HEK293 (cell line): ENCODE measurements at regions not wholly inside any gene's neighbourhood (a gene's known extent, or its start where the extent isn't known, plus 50 kb on each side); places are given as distances from the start of the nearest gene placed in this dataset.

ENCODE experiments used
- CTCF ChIA-PET: fragments of 350-600 bp; formaldehyde crosslinking; extraction: SDS; loops from one replicate; lab custom pipeline; 2021; ENCODE audit warnings: antibody characterized with exemption; lab: Yijun Ruan, JAX
- POLR2A ChIA-PET: fragments of 300-600 bp; formaldehyde crosslinking; extraction: SDS; loops from one replicate; lab custom pipeline; 2020; ENCODE audit warnings: antibody characterized with exemption, inconsistent platforms; lab: Yijun Ruan, JAX
- H3K27ac ChIP-seq: fragments of 200-500 bp; sonication (Bioruptor generic); 2 replicates; pipeline ENCODE4 v1.5.1; 2014; ENCODE audit warnings: low read depth, low read length, control low read depth, inconsistent platforms; ENCODE audit errors: extremely low read depth
- H3K36me3 ChIP-seq, 2 experiments: fragments of 200-500 bp in 1 of 2; sonication (Bioruptor generic) in 1 of 2; 1 replicate in 1 of 2; 2 replicates in 1 of 2; pipeline ENCODE4 v1.5.1; 2014 to 2017; ENCODE audit warnings: inconsistent platforms in 2 of 2, low read length in 2 of 2; ENCODE audit not compliant: control insufficient read depth in 2 of 2, insufficient read depth in 1 of 2
- H3K4me1 ChIP-seq: fragments of 200-500 bp; sonication (Bioruptor generic); 2 replicates; pipeline ENCODE4 v1.5.1; 2014; ENCODE audit warnings: mild to moderate bottlenecking, low read length, inconsistent platforms; ENCODE audit not compliant: control insufficient read depth, insufficient read depth
- H3K4me3 ChIP-seq: 2 replicates; pipeline ENCODE4 v1.5.1; 2011; ENCODE audit warnings: low read depth, mild to moderate bottlenecking, control low read depth, low read length, moderate library complexity
- H3K9me3 ChIP-seq: fragments of 200-500 bp; sonication (Bioruptor generic); 2 replicates; pipeline ENCODE4 v1.5.1; 2014; ENCODE audit warnings: low read depth, low read length, inconsistent platforms; ENCODE audit not compliant: control insufficient read depth, insufficient read depth
- BCL6B ChIP-seq: fragments of 450-650 bp; formaldehyde crosslinking; IDR thresholded peaks from 2 replicates; pipeline ENCODE4 v1.5.1; 2017; ENCODE audit warnings: missing biosample characterization, missing genetic modification characterization
- GLIS2 ChIP-seq: fragments of 450-650 bp; formaldehyde crosslinking; IDR thresholded peaks from 2 replicates; pipeline ENCODE4 v1.5.1; 2016; ENCODE audit warnings: missing biosample characterization, missing genetic modification characterization
- PRDM2 ChIP-seq: fragments of 450-650 bp; formaldehyde crosslinking; IDR thresholded peaks from 2 replicates; pipeline ENCODE4 v1.5.1; 2016; ENCODE audit warnings: missing biosample characterization, missing genetic modification characterization, borderline replicate concordance
- PRDM4 ChIP-seq: fragments of 450-650 bp; formaldehyde crosslinking; IDR thresholded peaks from 2 replicates; pipeline ENCODE4 v1.5.1; 2017; ENCODE audit warnings: missing biosample characterization, missing genetic modification characterization
- SCRT1 ChIP-seq: fragments of 450-650 bp; formaldehyde crosslinking; IDR thresholded peaks from 2 replicates; pipeline ENCODE4 v1.5.1; 2016; ENCODE audit warnings: missing biosample characterization, missing genetic modification characterization, borderline replicate concordance
- SP7 ChIP-seq: fragments of 450-650 bp; formaldehyde crosslinking; IDR thresholded peaks from 2 replicates; pipeline ENCODE4 v1.5.1; 2016; ENCODE audit warnings: missing biosample characterization, missing genetic modification characterization
- ZBTB44 ChIP-seq: fragments of 450-650 bp; IDR thresholded peaks from 2 replicates; pipeline ENCODE4 v1.5.1; 2018; ENCODE audit warnings: missing biosample characterization, mild to moderate bottlenecking, missing genetic modification characterization
- ZNF138 ChIP-seq: fragments of 450-650 bp; formaldehyde crosslinking; IDR thresholded peaks from 2 replicates; pipeline ENCODE4 v1.5.1; 2016; ENCODE audit warnings: missing biosample characterization, missing genetic modification characterization, borderline replicate concordance
- ZNF140 ChIP-seq: fragments of 450-650 bp; formaldehyde crosslinking; IDR thresholded peaks from 2 replicates; pipeline ENCODE4 v1.5.1; 2016; ENCODE audit warnings: missing biosample characterization, missing genetic modification characterization
- ZNF148 ChIP-seq: fragments of 450-650 bp; formaldehyde crosslinking; IDR thresholded peaks from 2 replicates; pipeline ENCODE4 v1.5.0; 2017; ENCODE audit warnings: missing biosample characterization, missing genetic modification characterization, borderline replicate concordance
- ZNF169 ChIP-seq: fragments of 450-650 bp; formaldehyde crosslinking; IDR thresholded peaks from 2 replicates; pipeline ENCODE4 v1.5.1; 2016; ENCODE audit warnings: missing biosample characterization, missing genetic modification characterization
- ZNF211 ChIP-seq: fragments of 450-650 bp; formaldehyde crosslinking; IDR thresholded peaks from 2 replicates; pipeline ENCODE4 v1.5.1; 2016; ENCODE audit warnings: low read depth, missing biosample characterization, missing genetic modification characterization
- ZNF280D ChIP-seq: fragments of 450-650 bp; formaldehyde crosslinking; IDR thresholded peaks from 2 replicates; pipeline ENCODE4 v1.5.1; 2016; ENCODE audit warnings: missing biosample characterization, missing genetic modification characterization
- ZNF350 ChIP-seq: fragments of 450-650 bp; formaldehyde crosslinking; IDR thresholded peaks from 2 replicates; pipeline ENCODE4 v1.5.0; 2017; ENCODE audit warnings: missing biosample characterization, mild to moderate bottlenecking, missing genetic modification characterization
- ZNF354C ChIP-seq: fragments of 450-650 bp; formaldehyde crosslinking; IDR thresholded peaks from 2 replicates; pipeline ENCODE4 v1.5.1; 2016; ENCODE audit warnings: missing biosample characterization, missing genetic modification characterization, low read depth, borderline replicate concordance
- ZNF473 ChIP-seq: fragments of 450-650 bp; formaldehyde crosslinking; IDR thresholded peaks from 2 replicates; pipeline ENCODE4 v1.5.1; 2017; ENCODE audit warnings: missing biosample characterization, missing genetic modification characterization
- ZNF488 ChIP-seq: fragments of 450-650 bp; formaldehyde crosslinking; IDR thresholded peaks from 2 replicates; pipeline ENCODE4 v1.5.1; 2016; ENCODE audit warnings: missing biosample characterization, missing genetic modification characterization

GRCh38 chr5:15333091-15333490, 166.9 kb upstream of the FBXL7 start (continued):
- TF ChIP-seq ZNF280D, result no peak
- TF ChIP-seq SCRT1, result no peak
- no peak for TF ChIP-seq ZNF473 (tag by site-specific recombination)
- TF ChIP-seq ZBTB44 (tag by site-specific recombination), result no peak

GRCh38 chr5:15326932-15327331, 173.0 kb upstream of the FBXL7 start:
- Histone ChIP-seq H3K36me3 (no peaks in the 10 kb centered on the region), H3K27ac (no peak overlapping the region), H3K9me3 (no peaks in the 10 kb centered on the region), H3K4me1 (no peaks in the 10 kb centered on the region), H3K4me3 (no peak overlapping the region)
- POLR2A ChIA-PET, result no interaction called here
- CTCF ChIA-PET, result no interaction called here
- no peak for TF ChIP-seq ZNF350
- TF ChIP-seq ZNF138 (tag by site-specific recombination), result no peak
- TF ChIP-seq GLIS2, result no peak
- no peak for TF ChIP-seq ZNF148
- no peak for TF ChIP-seq SP7 (tag by site-specific recombination)
- no peak for TF ChIP-seq ZNF354C (tag by site-specific recombination)
- no peak for TF ChIP-seq PRDM2 (tag by site-specific recombination)
- TF ChIP-seq SCRT1, result no peak
- no peak for TF ChIP-seq ZNF169 (tag by site-specific recombination)
- no peak for TF ChIP-seq ZNF211 (tag by site-specific recombination)
- TF ChIP-seq ZNF488 (tag by site-specific recombination), result no peak
- no peak for TF ChIP-seq ZNF140 (tag by site-specific recombination)
- no peak for TF ChIP-seq BCL6B (tag by site-specific recombination)
- no peak for TF ChIP-seq PRDM4 (tag by site-specific recombination)
